IMR-90 (cell line): ENCODE measurements at regions not wholly inside any gene's neighbourhood (a gene's known extent, or its start where the extent isn't known, plus 50 kb on each side); places are given as distances from the start of the nearest gene placed in this dataset.
"Not testable (repeated sequence)": the region's sequence is repeated elsewhere in the genome, so short reads cannot be mapped to it uniquely, and the experiment has no call there.

Experiments used
- ATAC-seq: fragments of 200-7000 bp; cut with Tn5 transposase; 2 replicates; pipeline ENCODE4 v1.9.1; 2020; ENCODE audit warnings: low read depth, mild to moderate bottlenecking, moderate library complexity
- BruUV-seq: library from RNA; stranded (reverse); fragments of 400-500 nt; replicated peaks from 2 replicates; lab custom pipeline; 2021; lab: Mats Ljungman, UMichigan
- CTCF ChIA-PET: fragments of 300-600 bp; formaldehyde crosslinking; extraction: SDS; loops from one replicate; lab custom pipeline; 2021; ENCODE audit warnings: antibody characterized with exemption; lab: Yijun Ruan, JAX
- POLR2A ChIA-PET: fragments of 300-600 bp; sonication (Branson Sonifier 250); formaldehyde crosslinking; loops from one replicate; lab custom pipeline; 2022; ENCODE audit warnings: antibody characterized with exemption; ENCODE audit not compliant: unreplicated experiment; lab: Charles Lee
- DNase-seq: peaks from one replicate; pipeline ENCODE4 v3.0.0; 2013
- H2AFZ ChIP-seq: replicated peaks from 2 replicates; pipeline ENCODE3; 2013; ENCODE audit warnings: low read length, mild to moderate bottlenecking; ENCODE audit not compliant: poor library complexity
- H2AK5ac ChIP-seq: 2 replicates; pipeline ENCODE4 v1.6.1; 2013; ENCODE audit warnings: low read depth, low read length, inconsistent platforms
- H2AK9ac ChIP-seq: replicated peaks from 2 replicates; pipeline ENCODE3; 2013; ENCODE audit warnings: mild to moderate bottlenecking, low read depth, low read length, moderate library complexity; ENCODE audit not compliant: poor library complexity
- H2BK120ac ChIP-seq: 2 replicates; pipeline ENCODE4 v1.6.1; 2013; ENCODE audit warnings: low read depth, low read length, inconsistent platforms
- H2BK15ac ChIP-seq: 3 replicates; pipeline ENCODE4 v1.6.1; 2013; ENCODE audit warnings: low read depth, low read length, inconsistent platforms
- H2BK20ac ChIP-seq: 2 replicates; pipeline ENCODE4 v1.6.1; 2013; ENCODE audit warnings: low read depth, mild to moderate bottlenecking, inconsistent platforms, low read length, moderate library complexity
- H2BK5ac ChIP-seq: 2 replicates; pipeline ENCODE4 v1.6.1; 2013; ENCODE audit warnings: mild to moderate bottlenecking, low read depth, low read length, inconsistent platforms; ENCODE audit not compliant: poor library complexity, severe bottlenecking
- H3K14ac ChIP-seq: replicated peaks from 2 replicates; pipeline ENCODE4 v1.6.1; 2013; ENCODE audit warnings: low read depth, low read length, inconsistent platforms
- H3K18ac ChIP-seq: 2 replicates; pipeline ENCODE4 v1.6.1; 2013; ENCODE audit warnings: low read depth, low read length, control low read depth
- H3K23ac ChIP-seq: 2 replicates; pipeline ENCODE4 v1.6.1; 2013; ENCODE audit warnings: low read depth, low read length, inconsistent platforms
- H3K27ac ChIP-seq: 2 replicates; pipeline ENCODE4 v1.5.1; 2013; ENCODE audit warnings: mild to moderate bottlenecking, control low read depth, low read length; ENCODE audit not compliant: insufficient read depth
- H3K27me3 ChIP-seq: 2 replicates; pipeline ENCODE4 v1.6.1; 2013; ENCODE audit warnings: low read length; ENCODE audit not compliant: control insufficient read depth, insufficient read depth
- H3K36me3 ChIP-seq: 2 replicates; pipeline ENCODE4 v1.6.1; 2013; ENCODE audit warnings: low read length, mixed read lengths; ENCODE audit not compliant: control insufficient read depth, insufficient read depth
- H3K4ac ChIP-seq: 2 replicates; pipeline ENCODE4 v1.6.1; 2013; ENCODE audit warnings: low read depth, low read length, inconsistent platforms
- H3K4me1 ChIP-seq: 2 replicates; pipeline ENCODE4 v1.6.1; 2013; ENCODE audit warnings: low read length, mixed read lengths; ENCODE audit not compliant: control insufficient read depth, insufficient read depth
- H3K4me2 ChIP-seq: 2 replicates; pipeline ENCODE4 v1.6.1; 2013; ENCODE audit warnings: low read depth, mild to moderate bottlenecking, control low read depth, low read length, moderate library complexity
- H3K4me3 ChIP-seq: 2 replicates; pipeline ENCODE4 v1.5.1; 2013; ENCODE audit warnings: low read depth, mild to moderate bottlenecking, control low read depth, low read length, moderate library complexity; ENCODE audit not compliant: insufficient read depth
- H3K56ac ChIP-seq: 2 replicates; pipeline ENCODE4 v1.6.1; 2013; ENCODE audit warnings: low read length, inconsistent platforms; ENCODE audit not compliant: insufficient read depth; ENCODE audit errors: extremely low read depth
- H3K79me1 ChIP-seq, 2 experiments: 2 replicates each; pipeline ENCODE4 v1.6.1; 2013; ENCODE audit warnings: low read length in 2 of 2, inconsistent platforms in 1 of 2, low read depth in 1 of 2
- H3K9ac ChIP-seq: 2 replicates; pipeline ENCODE4 v1.6.1; 2013; ENCODE audit warnings: low read depth, low read length, control low read depth
- H3K9me1 ChIP-seq: 2 replicates; pipeline ENCODE4 v1.6.1; 2013; ENCODE audit warnings: low read length, inconsistent platforms; ENCODE audit not compliant: insufficient read depth
- H3K9me3 ChIP-seq: 2 replicates; pipeline ENCODE4 v1.6.1; 2013; ENCODE audit warnings: low read length; ENCODE audit not compliant: control insufficient read depth, insufficient read depth
- H4K20me1 ChIP-seq: 2 replicates; pipeline ENCODE4 v1.6.1; 2013; ENCODE audit warnings: low read length, inconsistent platforms; ENCODE audit not compliant: insufficient read depth
- H4K5ac ChIP-seq: 2 replicates; pipeline ENCODE4 v1.6.1; 2013; ENCODE audit warnings: mild to moderate bottlenecking, low read depth, low read length, control low read depth
- H4K8ac ChIP-seq, 2 experiments: 2 replicates each; pipeline ENCODE4 v1.6.1; 2013; ENCODE audit warnings: low read depth in 2 of 2, low read length in 2 of 2, control low read depth in 1 of 2, inconsistent platforms in 1 of 2
- H4K91ac ChIP-seq: 2 replicates; pipeline ENCODE4 v1.6.1; 2013; ENCODE audit warnings: low read depth, low read length, inconsistent platforms; ENCODE audit not compliant: insufficient read depth
- WGBS, 2 experiments: methylation state at CpG; one replicate each; pipeline versions ENCODE4 v1.1.5 to v1.1.7; 2013; ENCODE audit warnings: missing lambda C conversion rate in 2 of 2; ENCODE audit not compliant: insufficient read length in 1 of 2; ENCODE audit errors: extremely low coverage in 2 of 2; 5-methylcytosine and 5-hydroxymethylcytosine counted together
- dilution Hi-C: fragments of 300-500 bp; cut with HindIII; formaldehyde crosslinking; loops from one replicate; pipeline ENCODE4 v1.14.3; 2018; ENCODE audit warnings: low sequenced_read_pairs; ENCODE audit not compliant: unreplicated experiment
- in situ Hi-C: fragments of 300-500 bp; cut with MboI; formaldehyde crosslinking; loops from 3 replicates; pipeline ENCODE4 v1.14.3; 2019; ENCODE audit warnings: low sequenced_read_pairs, inconsistent platforms, mixed read lengths
- intact Hi-C: fragments of 100-400 bp; cut with micrococcal nuclease; formaldehyde crosslinking; loops from 2 replicates; pipeline ENCODE4 v1.10.0; 2022

- ATAC-seq, CTCF ChIA-PET, H2AK9ac ChIP-seq, H3K27me3 ChIP-seq, H2BK20ac ChIP-seq, H2AFZ ChIP-seq, H3K18ac ChIP-seq, H3K4ac ChIP-seq, H2AK5ac ChIP-seq, H3K9me3 ChIP-seq, H4K20me1 ChIP-seq, H3K4me3 ChIP-seq, H3K56ac ChIP-seq, H3K14ac ChIP-seq, H4K91ac ChIP-seq, H4K5ac ChIP-seq, H3K4me2 ChIP-seq, H3K4me1 ChIP-seq, POLR2A ChIA-PET, H3K9me1 ChIP-seq, H2BK5ac ChIP-seq, BruUV-seq, H3K9ac ChIP-seq, H2BK120ac ChIP-seq, H4K8ac ChIP-seq, DNase-seq, intact Hi-C loops, H3K23ac ChIP-seq, H2BK15ac ChIP-seq, dilution Hi-C loops, in situ Hi-C loops, H3K27ac ChIP-seq, H3K79me1 ChIP-seq, H3K36me3 ChIP-seq: not testable (repeated sequence)
- no CpG with 5 or more reads among the region's 2 CpGs for WGBS, 2 experiments
Measured at GRCh38 chr1:60773099-60773498, 309.3 kb upstream of the NFIA start.
